Testis (tissue), 2 donors: ENCODE measurements at regions not wholly inside any gene's neighbourhood (a gene's known extent, or its start where the extent isn't known, plus 50 kb on each side); places are given as distances from the start of the nearest gene placed in this dataset.

Source experiments
- CTCF ChIP-seq, 3 experiments: fragments of 450-650 bp in 2 of 3; fragments of 200-600 bp in 1 of 3; sonication (generic) in 1 of 3; IDR thresholded peaks; one replicate each; pipeline ENCODE4 v1.5.1; 2016 to 2019; ENCODE audit warnings: antibody characterized with exemption in 3 of 3, mild to moderate bottlenecking in 2 of 3, moderate library complexity in 1 of 3
- POLR2A ChIP-seq: fragments of 450-650 bp; IDR thresholded peaks from one replicate; pipeline ENCODE4 v1.6.1; 2017; ENCODE audit warnings: antibody characterized with exemption, mild to moderate bottlenecking, moderate library complexity

- TF ChIP-seq CTCF (IDR thresholded peaks at IDR 0.05) (no peak), POLR2A (no peak)
Observed at GRCh38 chr15:72925661-72926060, 126.6 kb upstream of the NEO1 start.
